Activated CD4-positive, alpha-beta T cell treated with anti-CD3 and anti-CD28 coated beads for 48 hours (primary cell): ENCODE measurements at regions not wholly inside any gene's neighbourhood (a gene's known extent, or its start where the extent isn't known, plus 50 kb on each side); places are given as distances from the start of the nearest gene placed in this dataset.

Source experiments
- DNase-seq: peaks from one replicate; pipeline ENCODE4 v3.0.0-alpha.2; 2020

GRCh38 chr1:95699149-95699953 lies 465.3 kb downstream of the RWDD3 start:
- DNase-seq = no peak

DNA sequence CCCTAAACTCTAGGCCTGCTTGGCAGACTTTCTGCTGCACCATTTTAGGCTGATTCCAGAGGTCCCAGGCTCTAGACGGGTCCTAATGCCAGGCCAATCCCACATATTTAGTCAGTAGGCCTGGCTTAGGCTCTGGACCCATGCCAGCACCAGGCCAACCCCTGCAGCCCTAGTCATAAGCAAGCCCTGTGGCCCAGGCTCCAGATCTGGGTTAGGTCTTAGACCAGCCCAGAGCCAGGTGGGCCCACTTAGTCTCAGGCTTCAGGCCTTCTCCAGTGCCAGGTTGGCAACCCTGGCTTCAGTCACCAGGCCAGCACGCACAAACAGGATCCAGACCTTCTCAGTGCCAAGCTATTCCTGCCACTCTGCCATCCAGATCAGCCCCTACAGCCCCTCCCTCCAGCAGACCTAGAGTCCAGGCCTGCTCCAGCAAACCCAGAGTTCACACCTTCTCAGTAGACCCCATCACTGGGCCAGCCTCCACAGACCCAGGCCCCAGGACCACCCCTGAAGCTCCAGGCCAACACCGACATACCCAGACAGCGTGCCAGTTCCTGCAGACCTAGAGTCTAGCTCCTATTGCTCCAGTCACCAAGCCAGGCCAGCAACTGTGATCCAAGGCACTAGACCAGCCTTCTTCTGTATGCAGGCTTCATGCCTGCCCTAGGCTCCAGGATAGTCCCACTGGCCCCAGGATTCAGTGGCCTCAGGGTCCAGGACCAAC lies 467.6 kb downstream of the RWDD3 start:
- no peak for DNase-seq

GRCh38 chr1:95703046-95703445 lies 469.0 kb downstream of the RWDD3 start:
- no peak for DNase-seq

DNA sequence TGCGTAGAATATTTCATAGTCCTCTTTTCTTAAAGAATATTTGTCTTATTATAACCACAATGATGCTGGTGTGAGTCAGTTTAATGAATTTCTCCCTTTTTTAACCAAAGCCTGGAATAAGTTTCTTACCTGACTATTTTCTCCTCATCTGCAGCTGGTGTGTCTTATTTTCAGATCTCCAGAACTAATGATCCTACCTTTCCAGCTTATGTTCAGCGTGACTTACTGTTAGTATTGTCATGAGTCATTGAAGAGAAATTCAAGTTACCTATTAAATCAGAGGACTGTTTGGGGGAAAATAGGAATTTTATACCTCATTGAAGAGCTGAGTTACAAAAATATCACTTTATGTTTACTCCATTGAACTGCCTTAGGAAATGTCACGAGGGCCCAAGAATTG lies 482.1 kb downstream of the RWDD3 start:
- DNase-seq = no peak

- DNase-seq = no peak
Observed at GRCh38 chr1:95716550-95716949, 482.5 kb downstream of the RWDD3 start.

DNA sequence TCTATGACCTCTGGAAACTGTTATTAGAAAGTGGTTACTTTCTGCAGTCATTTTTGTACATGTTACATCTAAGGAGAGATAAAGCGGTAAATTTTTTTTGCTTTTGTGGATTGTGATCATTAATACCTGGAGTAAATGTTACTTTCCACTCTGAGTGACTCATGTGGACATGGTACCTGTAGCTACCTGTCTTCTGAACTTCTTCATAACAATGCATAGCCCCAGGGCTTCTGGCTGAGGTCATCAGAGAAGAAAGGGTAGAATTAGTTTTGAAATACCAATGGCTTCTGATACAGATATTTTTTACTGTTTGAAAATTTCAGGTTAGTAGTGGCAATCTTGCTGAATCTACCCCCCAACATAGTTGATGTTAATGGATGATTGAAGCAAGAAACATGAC lies 489.3 kb downstream of the RWDD3 start:
- no peak for DNase-seq

DNA sequence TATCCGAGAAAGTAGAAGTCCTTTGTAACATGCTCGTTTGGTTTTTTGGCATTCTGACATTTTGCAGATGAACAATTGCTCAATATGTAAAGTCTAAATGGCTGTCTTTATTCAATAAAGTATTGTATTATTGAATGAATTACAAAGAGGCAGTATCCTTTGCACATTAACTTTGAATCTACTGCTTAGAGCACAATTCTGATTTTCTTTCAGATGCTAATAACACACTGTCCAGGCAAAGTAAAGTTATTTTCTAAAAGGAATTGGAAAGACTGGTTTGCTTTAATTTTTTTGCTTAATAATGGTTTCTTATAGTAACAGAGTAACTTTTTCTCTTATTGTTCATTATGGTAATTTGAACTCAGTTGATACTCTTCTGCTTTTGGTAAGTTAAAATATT lies 494.8 kb downstream of the RWDD3 start:
- DNase-seq = no peak

DNA sequence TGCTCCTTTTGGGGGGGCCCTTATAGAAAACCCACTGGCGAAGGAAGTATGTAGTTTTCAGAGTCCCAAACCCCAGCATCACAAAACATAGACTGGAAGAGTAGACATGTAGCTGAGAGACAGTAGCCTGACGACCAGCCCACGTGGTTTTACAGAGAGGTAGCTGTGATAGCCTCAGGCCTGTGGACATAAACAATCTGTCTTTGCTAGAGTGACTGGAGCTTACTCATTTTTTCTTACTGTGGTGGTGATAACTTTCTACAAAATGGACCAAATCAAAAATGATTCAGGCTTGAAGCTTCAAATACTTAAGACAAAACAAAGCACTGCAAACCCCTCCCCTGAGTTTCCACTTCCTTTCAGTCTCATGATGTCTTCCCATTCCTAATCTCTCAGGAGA lies 497.0 kb downstream of the RWDD3 start:
- DNase-seq = no peak

DNA sequence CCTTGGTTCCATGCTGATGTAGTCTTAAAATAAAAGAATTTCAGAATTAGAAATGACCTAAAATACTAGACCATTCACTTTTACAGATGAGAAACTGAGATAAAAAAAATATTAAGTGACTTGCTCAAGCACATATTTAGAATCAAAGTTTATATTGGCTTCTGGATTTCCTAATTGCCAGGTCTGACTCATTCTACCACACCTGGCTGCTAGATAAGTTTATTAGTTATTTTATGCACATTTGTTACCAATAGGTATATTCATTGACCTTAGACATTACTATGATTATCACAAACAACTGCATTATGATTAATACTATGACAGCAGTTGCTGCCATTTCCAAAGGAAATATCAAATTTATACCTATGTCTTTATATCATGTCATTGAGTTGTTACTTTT lies 497.5 kb downstream of the RWDD3 start:
- DNase-seq = no peak

DNA sequence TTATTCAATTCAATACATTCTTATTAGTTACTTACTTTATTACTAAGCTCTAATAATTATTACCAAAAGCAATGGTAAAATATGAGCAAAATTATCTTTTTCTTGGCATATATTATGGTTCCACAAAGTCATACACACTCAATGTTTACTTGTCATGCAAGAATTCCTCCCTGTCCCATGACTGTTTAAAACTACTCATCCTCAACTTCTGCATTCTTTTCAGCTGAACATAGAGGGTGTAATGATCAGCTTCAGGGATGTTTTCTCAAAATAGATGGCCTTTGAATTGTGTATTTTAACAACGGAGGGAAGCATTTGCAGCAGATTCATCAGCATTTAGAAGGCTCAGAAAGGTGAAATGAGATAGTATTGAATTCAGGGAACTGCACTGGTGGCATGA lies 499.0 kb downstream of the RWDD3 start:
- no peak for DNase-seq

DNA sequence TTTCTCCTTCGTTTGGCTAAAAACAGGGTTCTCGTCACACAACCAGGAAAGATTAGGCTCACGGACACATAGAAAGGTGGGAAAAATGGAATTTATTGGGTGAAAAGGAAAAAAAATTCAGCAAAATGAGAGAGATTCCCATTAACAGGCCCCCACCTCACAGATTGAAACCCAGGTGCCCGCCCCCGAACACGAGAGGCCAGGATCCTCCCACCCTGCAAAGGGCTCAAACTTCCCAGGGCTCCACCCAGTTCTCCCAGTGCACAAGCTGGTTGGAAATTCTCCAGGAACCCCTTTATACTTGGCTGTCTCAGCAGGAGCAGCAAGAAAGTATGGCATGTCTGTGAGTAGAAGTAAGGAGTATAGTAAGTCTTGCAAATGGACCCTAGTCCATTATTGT lies 499.7 kb downstream of the RWDD3 start:
- DNase-seq = no peak

- no peak for DNase-seq
Observed at GRCh38 chr1:95734560-95734959, 500.6 kb downstream of the RWDD3 start.

- no peak for DNase-seq
Observed at GRCh38 chr1:95742591-95743089, 508.6 kb downstream of the RWDD3 start.

GRCh38 chr1:95744731-95745130 lies 510.7 kb downstream of the RWDD3 start:
- no peak for DNase-seq

DNA sequence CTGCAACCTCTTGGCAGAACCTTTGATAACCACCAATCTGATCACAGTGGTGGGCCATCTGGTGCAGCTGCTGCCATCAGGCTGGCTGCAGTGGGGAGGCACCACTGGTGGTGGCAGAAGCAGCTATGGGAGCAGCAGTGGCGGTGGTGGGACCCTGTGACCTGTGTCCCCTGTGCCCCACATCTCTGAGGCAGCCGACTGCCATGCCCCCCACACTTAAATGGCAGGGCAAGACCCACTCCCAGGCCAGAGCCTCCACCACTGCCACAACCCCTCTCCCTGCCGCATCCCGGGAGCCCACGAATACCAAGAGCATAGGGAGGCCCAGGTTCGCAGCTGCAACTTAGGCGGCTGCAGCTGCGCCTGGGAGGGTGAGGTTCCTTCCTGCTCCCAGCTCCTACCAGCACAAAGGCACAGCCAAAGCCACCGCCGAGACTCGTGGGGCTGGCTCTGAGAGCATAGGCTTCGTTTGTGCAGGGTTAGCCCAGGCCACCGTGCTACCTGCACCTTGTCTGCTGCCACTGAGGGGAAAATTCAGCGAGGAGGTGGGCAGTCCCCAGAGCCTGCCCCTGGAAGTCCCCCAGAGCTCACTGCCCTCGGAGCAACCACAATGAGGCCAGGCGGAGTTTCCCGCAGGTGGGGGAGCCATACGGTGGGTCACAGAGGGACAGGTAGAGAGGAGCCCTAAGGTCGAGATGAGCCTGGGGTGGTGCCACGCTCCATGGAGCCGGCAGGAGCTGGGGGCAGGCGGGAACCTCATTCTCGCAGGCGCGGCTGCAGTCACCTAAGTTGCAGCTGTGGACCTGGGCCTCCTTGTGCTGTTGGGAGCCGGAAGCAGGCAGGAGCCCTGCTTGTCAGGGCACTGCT lies 518.7 kb downstream of the RWDD3 start:
- DNase-seq = no peak

DNA sequence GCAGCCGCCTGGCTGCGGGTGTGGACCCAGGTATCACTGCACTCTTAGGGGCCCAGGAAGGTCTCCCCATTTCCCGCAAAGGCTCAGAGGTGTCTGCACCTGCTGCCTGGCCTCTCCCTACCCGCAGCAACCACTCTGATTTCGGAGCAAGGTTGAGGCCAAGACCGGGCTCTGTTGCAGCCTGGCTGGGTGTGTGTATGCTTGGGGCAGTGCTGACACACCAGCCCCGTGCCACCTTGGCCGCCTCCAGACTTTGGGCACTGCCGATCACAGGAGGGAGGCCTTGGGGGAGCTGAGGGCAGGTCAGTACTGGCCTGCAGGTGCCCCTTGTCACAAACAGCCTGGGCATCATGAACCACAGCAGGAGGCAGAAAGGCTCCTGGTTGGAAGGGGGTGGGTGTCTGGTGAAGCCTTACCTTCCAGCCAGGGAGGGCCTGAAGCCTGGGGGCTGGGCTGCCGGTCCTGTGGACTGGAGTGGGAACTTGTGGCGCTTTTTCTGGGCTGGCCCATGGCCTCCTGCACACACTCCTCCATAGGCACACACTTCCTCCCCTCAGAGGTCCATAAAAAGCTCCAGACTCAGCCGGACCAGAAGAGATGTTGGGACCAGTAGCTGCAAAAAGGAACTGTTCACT lies 519.5 kb downstream of the RWDD3 start:
- DNase-seq = no peak

- DNase-seq = no peak
Observed at GRCh38 chr1:95754412-95754811, 520.4 kb downstream of the RWDD3 start.

GRCh38 chr1:95766036-95766435 lies 532.0 kb downstream of the RWDD3 start:
- DNase-seq = no peak

GRCh38 chr1:95770581-95770980 lies 536.6 kb downstream of the RWDD3 start:
- no peak for DNase-seq

DNA sequence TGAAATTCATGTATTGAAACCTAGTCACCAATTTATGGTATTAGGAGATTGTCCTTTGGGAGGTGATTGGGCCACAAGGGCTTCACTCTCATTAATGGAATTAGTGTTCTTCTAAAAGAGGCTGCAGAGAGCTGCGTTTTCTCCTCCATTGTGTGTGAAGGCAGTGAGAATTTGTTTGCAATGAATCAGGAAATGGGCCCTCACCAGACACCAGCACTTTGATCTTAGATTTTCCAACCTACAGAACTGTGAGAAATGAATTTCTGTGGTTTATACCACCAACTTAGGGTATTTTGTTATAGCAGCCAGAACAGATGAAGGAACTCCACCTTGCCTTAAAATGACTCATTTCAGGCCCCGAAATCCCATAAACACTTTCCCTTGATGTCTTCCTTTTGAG lies 544.2 kb downstream of the RWDD3 start:
- no peak for DNase-seq

DNA sequence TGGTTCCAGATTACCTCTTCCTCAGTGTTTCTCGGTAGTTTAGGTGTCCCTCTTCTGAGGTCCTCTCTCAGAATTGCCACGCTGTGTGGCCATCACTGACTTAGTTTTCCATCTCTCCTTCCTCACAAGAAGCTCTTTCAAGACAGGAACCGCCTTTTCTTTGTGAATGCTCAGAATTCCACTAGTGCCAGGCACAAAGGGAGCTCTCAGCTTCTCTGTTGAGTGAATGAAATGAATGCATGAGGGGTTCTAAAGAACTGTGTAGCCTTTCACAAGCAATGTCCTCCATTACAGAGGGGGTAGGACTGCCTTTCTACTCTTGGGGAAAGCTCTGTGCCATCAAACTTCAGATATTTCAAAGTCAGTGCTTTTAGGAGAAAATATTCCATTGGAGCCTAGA lies 546.8 kb downstream of the RWDD3 start:
- no peak for DNase-seq

DNA sequence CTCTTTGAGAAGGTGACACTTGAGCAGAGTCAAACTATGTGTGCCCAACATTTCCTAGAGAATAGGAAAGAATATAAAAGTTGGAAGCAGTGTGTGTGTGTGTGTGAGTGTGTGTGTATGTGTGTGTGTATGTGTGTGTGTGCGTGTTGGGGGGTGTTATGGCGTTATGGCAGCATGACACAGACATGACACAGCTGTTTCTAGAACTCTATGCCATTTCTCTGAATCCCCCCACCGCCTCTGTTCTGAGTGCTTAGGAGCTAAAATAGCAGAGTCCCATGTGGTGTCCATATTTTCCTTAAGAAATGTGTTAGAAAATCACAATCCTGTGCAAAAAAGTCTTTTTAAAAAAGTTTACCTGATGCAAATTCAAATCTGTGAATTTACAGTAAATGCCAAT lies 556.1 kb downstream of the RWDD3 start:
- no peak for DNase-seq

DNA sequence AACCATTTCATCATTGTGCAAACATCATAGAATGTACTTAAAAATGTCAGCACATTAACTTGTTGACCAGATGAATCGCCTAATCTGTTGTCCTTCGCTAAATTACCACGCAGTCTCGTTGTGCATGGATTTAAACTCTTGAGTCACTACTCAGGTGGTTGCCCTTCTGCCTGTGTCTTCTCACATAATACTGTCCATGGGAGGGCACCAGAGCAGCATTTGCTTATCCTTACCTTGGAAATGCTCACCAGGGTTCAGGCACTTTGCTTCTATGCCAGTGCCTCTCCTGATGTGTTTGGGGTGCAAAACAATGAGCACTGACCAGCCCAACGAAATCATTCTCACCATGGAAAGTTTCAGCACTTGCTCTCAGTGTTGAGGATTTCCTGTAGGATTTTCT lies 559.9 kb downstream of the RWDD3 start:
- DNase-seq = no peak
